ENCODE measurements at regions not wholly inside any gene's neighbourhood (a gene's known extent, or its start where the extent isn't known, plus 50 kb on each side); places are given as distances from the start of the nearest gene placed in this dataset.

DNA sequence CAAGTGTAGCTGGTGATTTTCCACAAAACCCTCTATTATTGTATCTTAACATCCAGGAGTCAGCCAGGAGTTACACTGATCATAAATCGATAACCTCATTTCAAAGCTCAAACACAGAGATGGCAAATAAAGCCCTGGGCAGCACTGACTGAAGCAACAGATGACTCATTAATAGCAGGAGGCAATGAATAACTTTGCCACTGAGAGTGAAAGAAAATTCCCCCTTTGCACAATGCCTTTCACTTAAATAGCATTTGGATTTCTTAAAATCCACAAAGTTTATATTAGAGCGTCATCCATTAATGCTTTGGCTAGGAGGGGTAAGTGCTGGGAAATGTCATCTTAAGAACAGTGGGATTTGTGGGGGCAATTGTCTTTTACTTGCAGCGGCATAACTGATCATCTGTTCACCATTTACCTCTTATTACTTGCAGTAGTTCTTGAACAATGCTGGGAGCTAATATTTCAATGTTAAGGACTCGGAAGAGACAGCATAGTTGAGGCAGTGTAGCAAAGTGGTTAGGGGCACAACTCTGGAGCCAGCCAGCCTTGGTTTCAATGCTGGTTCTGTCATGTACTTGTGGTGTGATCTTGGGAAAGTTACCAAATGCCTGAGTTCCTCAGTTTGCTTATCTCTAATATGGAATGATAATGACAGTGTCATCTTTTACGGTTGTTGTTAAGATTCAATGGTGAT is 630.4 kb upstream of the TBL1XR1 start:
- TF ChIP-seq, protein P1, sequence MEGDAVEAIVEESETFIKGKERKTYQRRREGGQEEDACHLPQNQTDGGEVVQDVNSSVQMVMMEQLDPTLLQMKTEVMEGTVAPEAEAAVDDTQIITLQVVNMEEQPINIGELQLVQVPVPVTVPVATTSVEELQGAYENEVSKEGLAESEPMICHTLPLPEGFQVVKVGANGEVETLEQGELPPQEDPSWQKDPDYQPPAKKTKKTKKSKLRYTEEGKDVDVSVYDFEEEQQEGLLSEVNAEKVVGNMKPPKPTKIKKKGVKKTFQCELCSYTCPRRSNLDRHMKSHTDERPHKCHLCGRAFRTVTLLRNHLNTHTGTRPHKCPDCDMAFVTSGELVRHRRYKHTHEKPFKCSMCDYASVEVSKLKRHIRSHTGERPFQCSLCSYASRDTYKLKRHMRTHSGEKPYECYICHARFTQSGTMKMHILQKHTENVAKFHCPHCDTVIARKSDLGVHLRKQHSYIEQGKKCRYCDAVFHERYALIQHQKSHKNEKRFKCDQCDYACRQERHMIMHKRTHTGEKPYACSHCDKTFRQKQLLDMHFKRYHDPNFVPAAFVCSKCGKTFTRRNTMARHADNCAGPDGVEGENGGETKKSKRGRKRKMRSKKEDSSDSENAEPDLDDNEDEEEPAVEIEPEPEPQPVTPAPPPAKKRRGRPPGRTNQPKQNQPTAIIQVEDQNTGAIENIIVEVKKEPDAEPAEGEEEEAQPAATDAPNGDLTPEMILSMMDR (IDR thresholded peaks at IDR 0.05) = no peak
- no peak for TF ChIP-seq POLR2A (IDR thresholded peaks at IDR 0.05)
